HEK293T (cell line): ENCODE measurements at regions not wholly inside any gene's neighbourhood (a gene's known extent, or its start where the extent isn't known, plus 50 kb on each side); places are given as distances from the start of the nearest gene placed in this dataset.

Source experiments
- CTCF ChIA-PET: fragments of 350-600 bp; formaldehyde crosslinking; extraction: SDS; loops from one replicate; lab custom pipeline; 2021; ENCODE audit warnings: antibody characterized with exemption, inconsistent platforms; lab: Yijun Ruan, JAX
- POLR2A ChIA-PET: fragments of 350-600 bp; formaldehyde crosslinking; extraction: SDS; loops from one replicate; lab custom pipeline; 2020; ENCODE audit warnings: antibody characterized with exemption, inconsistent platforms; lab: Yijun Ruan, JAX
- DNase-seq: peaks from one replicate; pipeline ENCODE4 v3.0.0; 2012; ENCODE audit warnings: mixed read lengths; ENCODE audit errors: extremely low spot score
- ARNT ChIP-seq: fragments of 450-650 bp; IDR thresholded peaks from 2 replicates; pipeline ENCODE4 v1.6.1; 2017; ENCODE audit warnings: mild to moderate bottlenecking
- BHLHE40 ChIP-seq: fragments of 450-650 bp; IDR thresholded peaks from 2 replicates; pipeline ENCODE4 v1.6.1; 2016; ENCODE audit warnings: mild to moderate bottlenecking, moderate library complexity, borderline replicate concordance
- CTBP1 ChIP-seq: fragments of 450-650 bp; IDR thresholded peaks from 2 replicates; pipeline ENCODE4 v1.6.1; 2016; ENCODE audit warnings: borderline replicate concordance
- ELF4 ChIP-seq: fragments of 450-650 bp; IDR thresholded peaks from 2 replicates; pipeline ENCODE4 v1.6.1; 2017; ENCODE audit warnings: antibody characterized with exemption
- FOXA1 ChIP-seq: fragments of 450-650 bp; IDR thresholded peaks from 2 replicates; pipeline ENCODE4 v1.6.1; 2016; ENCODE audit warnings: mild to moderate bottlenecking
- FOXK2 ChIP-seq: fragments of 450-650 bp; IDR thresholded peaks from 2 replicates; pipeline ENCODE4 v1.6.1; 2016; ENCODE audit warnings: mild to moderate bottlenecking
- FOXM1 ChIP-seq: fragments of 450-650 bp; IDR thresholded peaks from 2 replicates; pipeline ENCODE4 v1.6.1; 2017; ENCODE audit warnings: mild to moderate bottlenecking, borderline replicate concordance
- HDGF ChIP-seq: fragments of 450-650 bp; IDR thresholded peaks from 2 replicates; pipeline ENCODE4 v1.6.1; 2017; ENCODE audit warnings: antibody characterized with exemption, borderline replicate concordance
- L3MBTL2 ChIP-seq: fragments of 450-650 bp; conservative IDR thresholded peaks from 2 replicates; pipeline ENCODE4 v1.6.1; 2016; ENCODE audit warnings: mild to moderate bottlenecking
- LEF1 ChIP-seq: fragments of 450-650 bp; IDR thresholded peaks from 2 replicates; pipeline ENCODE4 v1.6.1; 2017; ENCODE audit warnings: mild to moderate bottlenecking, borderline replicate concordance
- NFRKB ChIP-seq: fragments of 450-650 bp; IDR thresholded peaks from 2 replicates; pipeline ENCODE4 v1.6.1; 2016; ENCODE audit warnings: mild to moderate bottlenecking, moderate library complexity
- SP1 ChIP-seq: fragments of 450-650 bp; IDR thresholded peaks from 2 replicates; pipeline ENCODE4 v1.6.1; 2017
- SUZ12 ChIP-seq: fragments of 450-650 bp; IDR thresholded peaks from 2 replicates; pipeline ENCODE4 v1.6.1; 2016; ENCODE audit warnings: mild to moderate bottlenecking
- TARDBP ChIP-seq: fragments of 450-650 bp; IDR thresholded peaks from 2 replicates; pipeline ENCODE4 v1.6.1; 2016
- ZNF384 ChIP-seq: fragments of 450-650 bp; IDR thresholded peaks from 2 replicates; pipeline ENCODE4 v1.6.1; 2016
- TF ChIP-seq, protein P1 (sequence below): fragments of 450-650 bp; IDR thresholded peaks from 2 replicates; pipeline ENCODE4 v1.6.1; 2016

DNA sequence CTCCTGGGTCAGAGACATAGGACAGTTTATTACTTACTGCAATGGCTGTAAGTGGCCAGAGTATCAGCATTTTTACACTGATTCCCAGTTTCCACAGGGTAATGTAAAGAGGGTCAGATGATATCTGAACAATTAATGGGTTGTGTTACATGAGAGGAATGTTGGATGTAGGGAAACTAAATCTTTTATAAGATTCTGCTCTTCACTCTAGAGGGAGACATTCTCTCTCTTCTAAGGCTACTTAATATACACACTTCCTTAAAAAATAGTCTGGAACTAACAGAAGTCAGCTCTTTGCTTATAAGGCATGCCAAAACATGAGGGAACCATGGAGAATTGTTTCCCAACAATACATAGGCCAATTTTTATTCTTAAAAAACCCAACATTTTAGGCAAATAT, 389.8 kb downstream of the ETNK1 start:
- ChIA-PET POLR2A (no interaction called here), CTCF (no interaction called here)
- TF ChIP-seq ARNT, result no peak
- no peak for TF ChIP-seq FOXM1
- no peak for TF ChIP-seq HDGF
- TF ChIP-seq L3MBTL2, result no peak
- no peak for TF ChIP-seq TARDBP
- no peak for TF ChIP-seq NFRKB
- TF ChIP-seq CTBP1, result no peak
- TF ChIP-seq ZNF384, result no peak
- TF ChIP-seq SUZ12, result no peak
- no peak for TF ChIP-seq ELF4
- TF ChIP-seq FOXK2, result no peak
- no peak for TF ChIP-seq LEF1
- no peak for TF ChIP-seq SP1
- TF ChIP-seq, protein P1, sequence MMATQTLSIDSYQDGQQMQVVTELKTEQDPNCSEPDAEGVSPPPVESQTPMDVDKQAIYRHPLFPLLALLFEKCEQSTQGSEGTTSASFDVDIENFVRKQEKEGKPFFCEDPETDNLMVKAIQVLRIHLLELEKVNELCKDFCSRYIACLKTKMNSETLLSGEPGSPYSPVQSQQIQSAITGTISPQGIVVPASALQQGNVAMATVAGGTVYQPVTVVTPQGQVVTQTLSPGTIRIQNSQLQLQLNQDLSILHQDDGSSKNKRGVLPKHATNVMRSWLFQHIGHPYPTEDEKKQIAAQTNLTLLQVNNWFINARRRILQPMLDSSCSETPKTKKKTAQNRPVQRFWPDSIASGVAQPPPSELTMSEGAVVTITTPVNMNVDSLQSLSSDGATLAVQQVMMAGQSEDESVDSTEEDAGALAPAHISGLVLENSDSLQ, result no peak
- TF ChIP-seq FOXA1, result no peak

DNA sequence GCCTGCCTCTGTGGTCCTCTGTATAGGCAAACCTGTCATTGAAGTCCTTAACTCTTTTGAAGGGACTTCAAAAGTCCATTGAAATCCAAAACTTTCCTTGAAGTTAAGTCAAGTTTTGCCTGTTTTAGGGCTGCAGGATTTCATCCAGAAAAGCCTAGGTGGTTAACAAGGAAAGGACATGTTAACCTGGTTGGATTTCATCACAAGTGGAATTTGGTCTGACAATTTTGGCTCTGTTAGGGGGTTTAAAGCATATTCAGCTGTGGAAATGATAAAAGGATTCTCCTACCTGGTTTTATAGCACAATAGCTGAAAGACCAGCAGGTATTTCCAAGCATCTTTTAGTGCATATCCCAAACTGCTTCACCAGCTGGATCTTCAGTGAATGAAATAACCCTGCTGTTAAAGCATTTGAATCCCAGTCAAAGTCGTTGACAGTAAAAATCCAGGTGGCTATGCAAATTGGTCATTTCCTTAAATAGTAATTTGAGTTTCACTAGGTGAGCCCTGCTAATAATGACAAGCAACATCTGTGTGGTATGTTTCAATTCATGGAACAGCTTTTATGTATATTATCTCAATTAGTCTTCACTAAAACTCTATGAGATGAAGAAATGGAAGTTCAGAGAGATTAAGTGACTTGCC, 400.5 kb downstream of the ETNK1 start:
- POLR2A ChIA-PET, result no interaction called here
- DNase-seq, result no peak
- CTCF ChIA-PET, result no interaction called here
- no peak for TF ChIP-seq BHLHE40
- TF ChIP-seq FOXK2, result no peak
- TF ChIP-seq CTBP1, result no peak
- no peak for TF ChIP-seq ELF4
- TF ChIP-seq, protein P1, result no peak
- TF ChIP-seq SUZ12, result no peak
- no peak for TF ChIP-seq FOXA1
- no peak for TF ChIP-seq L3MBTL2
- TF ChIP-seq NFRKB, result no peak
- no peak for TF ChIP-seq TARDBP
- TF ChIP-seq ARNT, result no peak
- TF ChIP-seq ZNF384, result no peak
- no peak for TF ChIP-seq FOXM1
- no peak for TF ChIP-seq SP1
- no peak for TF ChIP-seq LEF1
- TF ChIP-seq HDGF, result no peak

More for the DNA sequence above, 389.8 kb downstream of the ETNK1 start:
- no peak for DNase-seq

DNA sequence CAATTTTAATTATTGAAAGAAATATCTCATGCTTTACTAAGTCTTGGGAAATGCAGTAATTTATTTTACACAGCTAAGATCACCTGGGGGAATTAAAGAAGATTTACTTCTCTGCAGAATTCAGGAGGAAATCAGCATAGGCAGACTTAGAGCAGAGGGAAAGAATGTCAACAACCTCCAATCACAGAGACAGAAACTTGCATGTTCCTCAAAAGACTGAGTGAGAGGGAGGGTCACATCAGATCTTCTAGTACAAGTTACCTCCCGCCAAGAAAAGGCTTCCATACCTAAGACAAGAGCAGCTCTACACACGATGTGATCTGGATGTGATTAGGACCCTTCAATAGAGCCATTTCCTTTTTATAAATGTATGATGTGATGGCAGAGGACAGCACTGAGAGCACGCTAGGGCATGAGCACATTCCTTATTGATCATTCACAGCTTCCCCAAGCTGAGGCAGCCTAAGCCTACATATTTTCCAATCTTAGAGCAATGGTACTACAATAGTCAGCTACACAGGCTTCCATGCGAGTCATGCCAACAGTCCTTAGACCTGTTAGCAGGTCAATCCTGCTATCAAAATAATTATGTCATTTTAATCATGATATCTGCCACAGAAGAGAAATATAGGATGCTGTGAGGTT, 403.3 kb downstream of the ETNK1 start:
- ChIA-PET CTCF (no interaction called here), POLR2A (no interaction called here)
- DNase-seq, result no peak

DNA sequence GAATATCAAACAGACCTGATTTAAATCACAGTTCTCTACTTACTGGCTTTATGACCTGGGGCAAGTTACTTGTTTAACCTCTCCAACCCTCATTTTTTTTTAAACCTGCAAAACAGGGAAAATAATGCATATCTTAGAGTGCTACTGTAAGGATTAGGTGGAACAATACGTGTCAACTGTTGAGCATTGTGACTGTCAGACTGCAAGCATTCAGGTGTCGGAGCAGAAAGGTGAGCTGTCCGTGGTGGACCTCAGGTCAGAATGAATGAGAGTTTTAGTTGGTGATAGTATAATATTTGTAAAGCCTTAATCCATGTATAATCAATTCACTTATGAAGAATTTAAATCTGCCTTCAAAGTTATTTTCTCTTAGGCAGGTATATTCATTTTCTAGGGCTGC, 404.2 kb downstream of the ETNK1 start:
- CTCF ChIA-PET, result no interaction called here
- POLR2A ChIA-PET, result no interaction called here
- no peak for DNase-seq
- TF ChIP-seq SUZ12 (no peak), ELF4 (no peak), FOXK2 (no peak), NFRKB (no peak), SP1 (no peak), LEF1 (no peak), L3MBTL2 (no peak), HDGF (no peak), BHLHE40 (no peak), FOXM1 (no peak), FOXA1 (no peak), TARDBP (no peak), CTBP1 (no peak), ARNT (no peak)
- TF ChIP-seq, protein P1, result no peak

More for the DNA sequence above, 403.3 kb downstream of the ETNK1 start:
- TF ChIP-seq NFRKB (no peak), TARDBP (no peak), SP1 (no peak), LEF1 (no peak), ZNF384 (no peak), FOXA1 (no peak), FOXM1 (no peak), BHLHE40 (no peak), FOXK2 (no peak), ARNT (no peak), CTBP1 (no peak), HDGF (no peak), ELF4 (no peak), L3MBTL2 (no peak), SUZ12 (no peak)
- TF ChIP-seq, protein P1, result no peak

DNA sequence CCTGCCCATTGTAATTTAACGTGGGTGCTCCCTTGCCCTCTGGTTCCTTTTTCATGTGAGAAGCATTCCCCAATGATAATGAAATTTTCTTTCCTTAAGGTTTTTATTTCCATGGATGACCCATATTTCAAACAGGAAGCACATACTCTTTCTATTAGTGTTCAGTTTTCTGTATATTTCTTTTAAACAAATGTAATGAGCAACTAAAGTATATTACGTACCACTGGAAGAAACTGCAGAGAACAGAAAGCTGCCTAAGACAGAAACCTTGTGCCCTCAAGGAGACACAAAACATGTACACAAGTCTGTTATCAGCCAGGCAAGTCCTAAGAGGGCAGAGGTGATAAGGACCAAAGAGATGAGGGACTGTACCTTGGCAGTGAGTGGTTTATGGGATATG, 414.9 kb downstream of the ETNK1 start:
- DNase-seq, result no peak
- ChIA-PET CTCF (no interaction called here), POLR2A (no interaction called here)
- no peak for TF ChIP-seq HDGF
- TF ChIP-seq LEF1, result no peak
- no peak for TF ChIP-seq L3MBTL2
- TF ChIP-seq ELF4, result no peak
- TF ChIP-seq SP1, result no peak
- TF ChIP-seq TARDBP, result no peak
- TF ChIP-seq, protein P1, result no peak
- TF ChIP-seq ARNT, result no peak
- no peak for TF ChIP-seq SUZ12
- TF ChIP-seq NFRKB, result no peak
- TF ChIP-seq CTBP1, result no peak
- TF ChIP-seq ZNF384, result no peak
- no peak for TF ChIP-seq FOXK2
- no peak for TF ChIP-seq FOXM1
- TF ChIP-seq BHLHE40, result no peak
- TF ChIP-seq FOXA1, result no peak
